Colonic mucosa (tissue), 4 donors: ENCODE measurements at regions not wholly inside any gene's neighbourhood (a gene's known extent, or its start where the extent isn't known, plus 50 kb on each side); places are given as distances from the start of the nearest gene placed in this dataset.

Experiments used
- DNase-seq: peaks from one replicate; pipeline ENCODE4 v3.0.0-alpha.2; 2020
- H3K27ac ChIP-seq: fragments of 200-600 bp; one replicate; pipeline ENCODE4 v1.8.0; 2021
- H3K27me3 ChIP-seq: fragments of 200-600 bp; one replicate; pipeline ENCODE4 v1.8.0; 2021
- H3K36me3 ChIP-seq: fragments of 200-600 bp; one replicate; pipeline ENCODE4 v1.8.0; 2021
- H3K4me1 ChIP-seq: fragments of 200-600 bp; one replicate; pipeline ENCODE4 v1.8.0; 2021; ENCODE audit warnings: mild to moderate bottlenecking
- H3K4me3 ChIP-seq: fragments of 200-600 bp; one replicate; pipeline ENCODE4 v1.8.0; 2021
- H3K9ac ChIP-seq, 2 donors: one replicate each; pipeline ENCODE4 v1.7.0; 2013; ENCODE audit warnings: control low read depth in 2 of 2, low read depth in 2 of 2, low read length in 2 of 2
- H3K9me3 ChIP-seq: fragments of 200-600 bp; one replicate; pipeline ENCODE4 v1.8.0; 2021
- intact Hi-C: fragments of 100-400 bp; cut with DNase I; formaldehyde crosslinking; loops from one replicate; pipeline ENCODE4 v1.14.1; 2022
- TF ChIP-seq, protein P1 (sequence below): fragments of 200-600 bp; IDR thresholded peaks from one replicate; pipeline ENCODE4 v1.8.0; 2022; ENCODE audit warnings: antibody characterized with exemption, mild to moderate bottlenecking
- donor health status: healthy.
- donor health status: DM: no; HTN: no; CAD: no.
- donor health status: DM: no; HTN: no; CAD: no.

- Histone ChIP-seq H3K36me3 (no peaks in the 10 kb centered on the region), H3K9ac (no peak overlapping the region), H3K9me3 (no peaks in the 10 kb centered on the region), H3K27ac (no peak overlapping the region), H3K27me3 (no peaks in the 10 kb centered on the region), H3K4me3 (no peak overlapping the region), H3K4me1 (no peaks in the 10 kb centered on the region)
- DNase-seq, result no peak
- TF ChIP-seq, protein P1, sequence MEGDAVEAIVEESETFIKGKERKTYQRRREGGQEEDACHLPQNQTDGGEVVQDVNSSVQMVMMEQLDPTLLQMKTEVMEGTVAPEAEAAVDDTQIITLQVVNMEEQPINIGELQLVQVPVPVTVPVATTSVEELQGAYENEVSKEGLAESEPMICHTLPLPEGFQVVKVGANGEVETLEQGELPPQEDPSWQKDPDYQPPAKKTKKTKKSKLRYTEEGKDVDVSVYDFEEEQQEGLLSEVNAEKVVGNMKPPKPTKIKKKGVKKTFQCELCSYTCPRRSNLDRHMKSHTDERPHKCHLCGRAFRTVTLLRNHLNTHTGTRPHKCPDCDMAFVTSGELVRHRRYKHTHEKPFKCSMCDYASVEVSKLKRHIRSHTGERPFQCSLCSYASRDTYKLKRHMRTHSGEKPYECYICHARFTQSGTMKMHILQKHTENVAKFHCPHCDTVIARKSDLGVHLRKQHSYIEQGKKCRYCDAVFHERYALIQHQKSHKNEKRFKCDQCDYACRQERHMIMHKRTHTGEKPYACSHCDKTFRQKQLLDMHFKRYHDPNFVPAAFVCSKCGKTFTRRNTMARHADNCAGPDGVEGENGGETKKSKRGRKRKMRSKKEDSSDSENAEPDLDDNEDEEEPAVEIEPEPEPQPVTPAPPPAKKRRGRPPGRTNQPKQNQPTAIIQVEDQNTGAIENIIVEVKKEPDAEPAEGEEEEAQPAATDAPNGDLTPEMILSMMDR, result no peak
- intact Hi-C loops, result no loop called here
Measured at GRCh38 chr22:34334893-34335292, 414.6 kb upstream of the LARGE1 start.

DNA sequence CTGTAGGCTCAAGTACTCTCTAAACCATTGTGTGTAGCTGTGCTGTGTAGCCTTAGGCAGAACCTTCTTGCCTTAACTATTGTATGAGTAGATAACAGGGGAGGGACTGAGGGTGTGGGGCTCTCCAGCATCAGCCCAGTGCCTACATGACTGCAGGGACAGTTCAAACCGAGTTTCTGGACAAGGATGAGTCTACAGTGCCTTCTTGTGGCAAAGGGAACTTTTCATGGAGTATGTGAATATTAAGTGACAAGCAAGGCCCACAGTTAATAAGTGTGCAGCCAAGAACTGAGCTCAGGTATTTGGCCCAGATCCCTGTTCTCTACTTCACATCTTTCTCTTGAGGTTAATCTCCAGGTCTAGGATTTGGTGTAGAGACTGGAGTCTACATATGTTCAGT is 424.4 kb upstream of the LARGE1 start:
- H3K9me3 ChIP-seq, result no peaks in the 10 kb centered on the region
- H3K4me3 ChIP-seq, result no peak overlapping the region
- H3K27ac ChIP-seq, result no peak overlapping the region
- DNase-seq, result no peak
- H3K9ac ChIP-seq, result no peak overlapping the region
- no peaks in the 10 kb centered on the region for H3K27me3 ChIP-seq
- H3K36me3 ChIP-seq, result no peaks in the 10 kb centered on the region
- no peaks in the 10 kb centered on the region for H3K4me1 ChIP-seq
- TF ChIP-seq, protein P1, result no peak
- intact Hi-C loops, result no loop called here

DNA sequence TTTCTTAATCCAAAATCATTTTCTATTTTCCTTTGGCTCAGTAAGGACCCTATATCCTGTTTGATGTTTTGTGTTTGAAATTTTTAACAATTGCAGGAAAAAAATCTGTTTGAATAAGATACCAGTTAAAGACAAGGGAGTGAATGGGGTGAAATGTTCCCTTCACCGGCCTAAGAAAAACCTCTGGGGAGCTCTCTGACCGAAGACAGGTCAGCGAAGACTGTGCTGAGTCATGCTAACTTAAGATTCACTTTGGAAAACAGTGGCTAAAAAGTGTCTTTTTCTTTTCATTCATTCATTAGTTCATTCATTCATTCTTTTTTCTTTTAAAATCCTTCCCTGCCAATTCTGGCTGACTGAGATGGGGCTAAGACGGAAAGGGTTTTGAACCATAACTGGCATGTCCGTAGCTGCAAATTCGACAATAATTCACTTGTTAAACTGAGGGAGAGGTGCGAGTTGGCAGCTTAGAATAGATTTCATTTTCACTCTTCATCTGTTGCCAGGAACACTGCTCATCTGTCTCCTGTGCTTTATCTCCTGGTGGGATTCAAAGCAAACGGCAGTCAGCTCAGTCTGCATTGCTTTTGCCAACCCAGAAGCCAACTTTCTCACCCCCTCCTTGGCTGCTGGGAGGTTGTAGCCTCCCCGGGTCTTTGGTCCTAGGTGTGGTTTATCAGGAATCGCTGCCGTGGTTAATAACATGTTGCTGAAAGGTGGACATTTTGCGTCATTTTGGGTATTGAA is 434.0 kb upstream of the LARGE1 start:
- no peaks in the 10 kb centered on the region for H3K36me3 ChIP-seq
- H3K9me3 ChIP-seq, result no peaks in the 10 kb centered on the region
- H3K4me1 ChIP-seq, result no peaks in the 10 kb centered on the region
- DNase-seq, result no peak
- H3K4me3 ChIP-seq, result no peak overlapping the region
- intact Hi-C loops, result no loop called here
- H3K27me3 ChIP-seq, result no peaks in the 10 kb centered on the region
- no peak overlapping the region for H3K9ac ChIP-seq
- TF ChIP-seq, protein P1, result no peak
- no peak overlapping the region for H3K27ac ChIP-seq

- no peak overlapping the region for H3K4me3 ChIP-seq
- DNase-seq, result no peak
- H3K36me3 ChIP-seq, result no peaks in the 10 kb centered on the region
- H3K27ac ChIP-seq, result no peak overlapping the region
- intact Hi-C loops, result no loop called here
- H3K9me3 ChIP-seq, result no peaks in the 10 kb centered on the region
- no peak overlapping the region for H3K9ac ChIP-seq
- no peaks in the 10 kb centered on the region for H3K4me1 ChIP-seq
- no peaks in the 10 kb centered on the region for H3K27me3 ChIP-seq
- TF ChIP-seq, protein P1, result no peak
Measured at GRCh38 chr22:34356481-34356880, 436.2 kb upstream of the LARGE1 start.

DNA sequence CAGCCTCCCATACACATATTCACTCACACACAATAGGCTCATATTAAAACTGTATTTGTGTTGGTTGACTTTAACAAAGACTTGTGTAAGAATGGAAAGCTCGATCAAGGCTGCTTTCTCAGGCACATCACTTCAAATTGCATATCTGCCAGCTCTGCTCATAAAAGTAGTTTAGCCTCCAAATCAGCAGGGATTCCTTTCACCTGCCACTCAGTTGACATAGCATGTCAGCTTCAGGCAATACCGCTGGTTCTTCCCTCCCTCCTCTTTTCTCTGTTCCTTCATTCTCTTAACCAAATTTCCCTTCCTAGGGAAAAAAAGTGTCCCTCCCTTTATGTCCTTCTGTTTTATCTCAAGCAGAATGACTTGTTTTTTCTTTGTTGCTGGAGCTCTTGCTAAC is 450.4 kb upstream of the LARGE1 start:
- TF ChIP-seq, protein P1, result no peak
- no peaks in the 10 kb centered on the region for H3K9me3 ChIP-seq
- no peaks in the 10 kb centered on the region for H3K27me3 ChIP-seq
- intact Hi-C loops, result no loop called here
- DNase-seq, result no peak
- H3K36me3 ChIP-seq, result no peaks in the 10 kb centered on the region
- H3K27ac ChIP-seq, result no peak overlapping the region
- H3K9ac ChIP-seq, result no peak overlapping the region
- no peaks in the 10 kb centered on the region for H3K4me1 ChIP-seq
- no peak overlapping the region for H3K4me3 ChIP-seq
